ENCODE measurements at regions not wholly inside any gene's neighbourhood (a gene's known extent, or its start where the extent isn't known, plus 50 kb on each side); places are given as distances from the start of the nearest gene placed in this dataset.

GRCh38 chr2:207283356-207283755, 117.6 kb upstream of the KLF7 start:
- TF ChIP-seq GATA2 (IDR thresholded peaks at IDR 0.05; ENCODE audit: low read depth, low read length) (no peak), GATA3 (IDR thresholded peaks at IDR 0.05; ENCODE audit: low read depth, low read length) (no peak)
